ENCODE measurements at regions not wholly inside any gene's neighbourhood (a gene's known extent, or its start where the extent isn't known, plus 50 kb on each side); places are given as distances from the start of the nearest gene placed in this dataset.
A peak's percentile ranks its signal among the peaks of the same experiment; 100 is the strongest.

GRCh38 chr1:219279017-219279770 is 105.5 kb downstream of the LYPLAL1 start:
- no peaks in the 10 kb centered on the region for H4K20me1 ChIP-seq (ENCODE audit: low read length)
- no peaks in the 10 kb centered on the region for H3K27me3 ChIP-seq (ENCODE audit: low read length)
- intact Hi-C loops (cut with micrococcal nuclease): loop anchor here (1.0 to 5.0 kb wide), 3 partner anchors 8 to 192 kb away; no protein-coding TSS in a partner anchor
- POLR2A ChIA-PET (ENCODE audit: unreplicated experiment): interaction anchor here (0.6 to 0.7 kb wide), 4 partner anchors 15 to 301 kb away, joined by 3 to 9 read pairs (median 6); no protein-coding TSS in a partner anchor
- H3K9me3 ChIP-seq (ENCODE audit: low read length): no peaks in the 10 kb centered on the region
- ATAC-seq: peak; percentile 91
- H3K36me3 ChIP-seq (ENCODE audit: low read depth, low read length): no peaks in the 10 kb centered on the region
- TF ChIP-seq CTCF (conservative IDR thresholded peaks at IDR 0.05; ENCODE audit: low read depth, low read length): no peak
- no peak for TF ChIP-seq EZH2phosphoT487 (IDR thresholded peaks at IDR 0.05; ENCODE audit: borderline replicate concordance, low read length)
- TF ChIP-seq EZH2 (IDR thresholded peaks at IDR 0.05; ENCODE audit: low read length, unreplicated experiment): no peak
- peak; percentile 99 for DNase-seq
- peak overlapping the region; percentile 54 for H3K4me2 ChIP-seq (ENCODE audit: low read length)
- H3K9ac ChIP-seq (ENCODE audit: low read length): peak overlapping the region; percentile 25; the same call in 1 of the 2 replicates
- no peaks in the 10 kb centered on the region for H3K79me2 ChIP-seq (ENCODE audit: low read length)
- H3K4me3 ChIP-seq (ENCODE audit: low read length): no peak overlapping the region
- H3K27ac ChIP-seq (ENCODE audit: low read length): peak overlapping the region; percentile 77
- no peak overlapping the region for H2AFZ ChIP-seq (ENCODE audit: low read length)
- H3K4me1 ChIP-seq (ENCODE audit: insufficient read depth, low read length): peaks cover 38% of the 10 kb centered on the region
- CTCF ChIA-PET: no interaction called here
- no TSS peak for BruUV-seq (replicated peaks)
- no peaks in the 10 kb centered on the region for H3K9me2 ChIP-seq (replicated peaks; ENCODE audit: low read length)
- H3F3A ChIP-seq (ENCODE audit: low read length, unreplicated experiment): peaks cover 5% of the 10 kb centered on the region

GRCh38 chr1:219278288-219278687 is 104.6 kb downstream of the LYPLAL1 start:
- no peak for TF ChIP-seq EZH2phosphoT487 (IDR thresholded peaks at IDR 0.05; ENCODE audit: borderline replicate concordance, low read length)
- no peak for TF ChIP-seq CTCF (conservative IDR thresholded peaks at IDR 0.05; ENCODE audit: low read depth, low read length)
- TF ChIP-seq EZH2 (IDR thresholded peaks at IDR 0.05; ENCODE audit: low read length, unreplicated experiment): no peak
- Histone ChIP-seq H3K79me2 (ENCODE audit: low read length) (no peaks in the 10 kb centered on the region), H3K27me3 (ENCODE audit: low read length) (no peaks in the 10 kb centered on the region), H3K4me1 (ENCODE audit: insufficient read depth, low read length) (peaks cover 38% of the 10 kb centered on the region), H3K9me2 (replicated peaks; ENCODE audit: low read length) (no peaks in the 10 kb centered on the region), H3K4me3 (ENCODE audit: low read length) (no peak overlapping the region), H3K36me3 (ENCODE audit: low read depth, low read length) (no peaks in the 10 kb centered on the region), H4K20me1 (ENCODE audit: low read length) (no peaks in the 10 kb centered on the region), H3K9me3 (ENCODE audit: low read length) (no peaks in the 10 kb centered on the region), H3K27ac (ENCODE audit: low read length) (peak overlapping the region; percentile 77), H3K9ac (ENCODE audit: low read length) (no peak overlapping the region), H2AFZ (ENCODE audit: low read length) (no peak overlapping the region), H3F3A (ENCODE audit: low read length, unreplicated experiment) (peaks cover 5% of the 10 kb centered on the region), H3K4me2 (ENCODE audit: low read length) (no peak overlapping the region)
- DNase-seq (peak; percentile 47), ATAC-seq (no peak)
- BruUV-seq (replicated peaks): no TSS peak
- CTCF ChIA-PET: no interaction called here
- intact Hi-C loops (cut with micrococcal nuclease): loop anchor here (5.0 kb wide), 1 partner anchor 191 kb away; no protein-coding TSS in a partner anchor
- POLR2A ChIA-PET (ENCODE audit: unreplicated experiment): no interaction called here

Measured in PC-3 (cell line).